ENCODE measurements at regions not wholly inside any gene's neighbourhood (a gene's known extent, or its start where the extent isn't known, plus 50 kb on each side); places are given as distances from the start of the nearest gene placed in this dataset.
"Not testable (repeated sequence)": the region's sequence is repeated elsewhere in the genome, so short reads cannot be mapped to it uniquely, and the experiment has no call there.

- TF ChIP-seq, protein P1, sequence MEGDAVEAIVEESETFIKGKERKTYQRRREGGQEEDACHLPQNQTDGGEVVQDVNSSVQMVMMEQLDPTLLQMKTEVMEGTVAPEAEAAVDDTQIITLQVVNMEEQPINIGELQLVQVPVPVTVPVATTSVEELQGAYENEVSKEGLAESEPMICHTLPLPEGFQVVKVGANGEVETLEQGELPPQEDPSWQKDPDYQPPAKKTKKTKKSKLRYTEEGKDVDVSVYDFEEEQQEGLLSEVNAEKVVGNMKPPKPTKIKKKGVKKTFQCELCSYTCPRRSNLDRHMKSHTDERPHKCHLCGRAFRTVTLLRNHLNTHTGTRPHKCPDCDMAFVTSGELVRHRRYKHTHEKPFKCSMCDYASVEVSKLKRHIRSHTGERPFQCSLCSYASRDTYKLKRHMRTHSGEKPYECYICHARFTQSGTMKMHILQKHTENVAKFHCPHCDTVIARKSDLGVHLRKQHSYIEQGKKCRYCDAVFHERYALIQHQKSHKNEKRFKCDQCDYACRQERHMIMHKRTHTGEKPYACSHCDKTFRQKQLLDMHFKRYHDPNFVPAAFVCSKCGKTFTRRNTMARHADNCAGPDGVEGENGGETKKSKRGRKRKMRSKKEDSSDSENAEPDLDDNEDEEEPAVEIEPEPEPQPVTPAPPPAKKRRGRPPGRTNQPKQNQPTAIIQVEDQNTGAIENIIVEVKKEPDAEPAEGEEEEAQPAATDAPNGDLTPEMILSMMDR (IDR thresholded peaks at IDR 0.05; ENCODE audit: low read depth, low read length): not testable (repeated sequence)
- TF ChIP-seq POLR2A (IDR thresholded peaks at IDR 0.05; ENCODE audit: extremely low read depth, insufficient read length); MYC (IDR thresholded peaks at IDR 0.05; ENCODE audit: low read depth, low read length): not testable (repeated sequence)
- TF ChIP-seq, protein P2, sequence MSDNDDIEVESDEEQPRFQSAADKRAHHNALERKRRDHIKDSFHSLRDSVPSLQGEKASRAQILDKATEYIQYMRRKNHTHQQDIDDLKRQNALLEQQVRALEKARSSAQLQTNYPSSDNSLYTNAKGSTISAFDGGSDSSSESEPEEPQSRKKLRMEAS (IDR thresholded peaks at IDR 0.05; ENCODE audit: low read depth, low read length): not testable (repeated sequence)
These were observed 2817.8 kb downstream of the RPIA start for GRCh38 chr2:91509276-91509675.

All from NB4 (cell line).